SH-SY5Y (cell line): ENCODE measurements at regions not wholly inside any gene's neighbourhood (a gene's known extent, or its start where the extent isn't known, plus 50 kb on each side); places are given as distances from the start of the nearest gene placed in this dataset.

ENCODE experiments used
- GATA2 ChIP-seq: IDR thresholded peaks from 2 replicates; pipeline ENCODE4 v1.6.1; 2011; ENCODE audit warnings: mild to moderate bottlenecking, low read depth, low read length
- GATA3 ChIP-seq: IDR thresholded peaks from 2 replicates; pipeline ENCODE4 v1.6.1; 2011; ENCODE audit warnings: low read depth, mild to moderate bottlenecking, low read length, moderate library complexity

- TF ChIP-seq GATA3 (no peak), GATA2 (no peak)
Observed at GRCh38 chr14:89638891-89639290, 221.9 kb upstream of the FOXN3 start.
